ENCODE measurements at regions not wholly inside any gene's neighbourhood (a gene's known extent, or its start where the extent isn't known, plus 50 kb on each side); places are given as distances from the start of the nearest gene placed in this dataset.

GRCh38 chr1:57983441-57983840 is 559.6 kb upstream of the DAB1 start:
- H3K27ac Mint-ChIP-seq = no peak overlapping the region
- H3F3A ChIP-seq (ENCODE audit: low read depth) = no peaks in the 10 kb centered on the region
- TF ChIP-seq CTCF (IDR thresholded peaks at IDR 0.05) (no peak), EZH2phosphoT487 (IDR thresholded peaks at IDR 0.05) (no peak), EZH2 (IDR thresholded peaks at IDR 0.05) (no peak)

GRCh38 chr1:57982852-57983251 is 559.0 kb upstream of the DAB1 start:
- no peaks in the 10 kb centered on the region for H3F3A ChIP-seq (ENCODE audit: low read depth)
- no peak overlapping the region for H2AFZ ChIP-seq (replicated peaks)
- DNase-seq (ENCODE audit: low spot score) = no peak
- no peaks in the 10 kb centered on the region for H3K36me3 ChIP-seq
- TF ChIP-seq CTCF (IDR thresholded peaks at IDR 0.05) (no peak), EZH2phosphoT487 (IDR thresholded peaks at IDR 0.05) (no peak), EZH2 (IDR thresholded peaks at IDR 0.05) (no peak)
- no peak overlapping the region for H3K27ac ChIP-seq
- Mint-ChIP-seq H3K27me3 (ENCODE audit: insufficient read depth, low read depth) (no peaks in the 10 kb centered on the region), H3K9me3 (peaks cover 6% of the 10 kb centered on the region), H3K36me3 (no peaks in the 10 kb centered on the region), H3K27ac (no peak overlapping the region), H3K4me3 (no peak overlapping the region), H3K4me1 (peaks cover 9% of the 10 kb centered on the region)
- no peak overlapping the region for H3K9ac ChIP-seq
- H3K4me1 ChIP-seq = peaks cover 14% of the 10 kb centered on the region
- H4K20me1 ChIP-seq (ENCODE audit: low read depth) = no peaks in the 10 kb centered on the region
- H3K4me3 ChIP-seq = no peak overlapping the region
- H3K79me2 ChIP-seq (ENCODE audit: low read depth) = no peaks in the 10 kb centered on the region
- no peaks in the 10 kb centered on the region for H3K27me3 ChIP-seq
- no peaks in the 10 kb centered on the region for H3K9me3 ChIP-seq (ENCODE audit: low read depth)
- H3K4me2 ChIP-seq = no peak overlapping the region

More at GRCh38 chr1:57983441-57983840, 559.6 kb upstream of the DAB1 start:
- Histone ChIP-seq H3K27me3 (no peaks in the 10 kb centered on the region), H3K4me2 (no peak overlapping the region), H4K20me1 (ENCODE audit: low read depth) (no peaks in the 10 kb centered on the region), H3K4me1 (peaks cover 19% of the 10 kb centered on the region), H3K36me3 (no peaks in the 10 kb centered on the region), H3K79me2 (ENCODE audit: low read depth) (no peaks in the 10 kb centered on the region), H2AFZ (replicated peaks) (no peak overlapping the region), H3K9ac (no peak overlapping the region), H3K4me3 (no peak overlapping the region), H3K9me3 (ENCODE audit: low read depth) (no peaks in the 10 kb centered on the region), H3K27ac (no peak overlapping the region)
- Mint-ChIP-seq H3K4me1 (peaks cover 10% of the 10 kb centered on the region), H3K36me3 (no peaks in the 10 kb centered on the region), H3K4me3 (no peak overlapping the region), H3K27me3 (ENCODE audit: insufficient read depth, low read depth) (no peaks in the 10 kb centered on the region), H3K9me3 (peaks cover 3% of the 10 kb centered on the region)
- DNase-seq (ENCODE audit: low spot score) = no peak

- Mint-ChIP-seq H3K4me3 (no peak overlapping the region), H3K27me3 (ENCODE audit: insufficient read depth, low read depth) (no peaks in the 10 kb centered on the region), H3K9me3 (peaks cover 8% of the 10 kb centered on the region), H3K36me3 (no peaks in the 10 kb centered on the region), H3K4me1 (no peaks in the 10 kb centered on the region), H3K27ac (no peak overlapping the region)
- H3K79me2 ChIP-seq (ENCODE audit: low read depth) = no peaks in the 10 kb centered on the region
- no peak overlapping the region for H3K27ac ChIP-seq
- H3K9me3 ChIP-seq (ENCODE audit: low read depth) = no peaks in the 10 kb centered on the region
- H4K20me1 ChIP-seq (ENCODE audit: low read depth) = no peaks in the 10 kb centered on the region
- H3K27me3 ChIP-seq = no peaks in the 10 kb centered on the region
- TF ChIP-seq EZH2phosphoT487 (IDR thresholded peaks at IDR 0.05) = no peak
- no peak for TF ChIP-seq CTCF (IDR thresholded peaks at IDR 0.05)
- no peak for TF ChIP-seq EZH2 (IDR thresholded peaks at IDR 0.05)
- H3K4me2 ChIP-seq = no peak overlapping the region
- no peaks in the 10 kb centered on the region for H3F3A ChIP-seq (ENCODE audit: low read depth)
- no peak overlapping the region for H3K4me3 ChIP-seq
- H3K36me3 ChIP-seq = no peaks in the 10 kb centered on the region
- DNase-seq (ENCODE audit: low spot score) = no peak
- no peak overlapping the region for H2AFZ ChIP-seq (replicated peaks)
- H3K4me1 ChIP-seq = no peaks in the 10 kb centered on the region
- H3K9ac ChIP-seq = no peak overlapping the region
These were observed 552.4 kb upstream of the DAB1 start for GRCh38 chr1:57976216-57976615.

All from neural progenitor cell (in vitro differentiated cells).